NCI-H446 treated with DMSO at 0.1 percent for 48 hours (cell line): ENCODE measurements at regions not wholly inside any gene's neighbourhood (a gene's known extent, or its start where the extent isn't known, plus 50 kb on each side); places are given as distances from the start of the nearest gene placed in this dataset.
"Not testable (repeated sequence)": the region's sequence is repeated elsewhere in the genome, so short reads cannot be mapped to it uniquely, and the experiment has no call there.

Source experiments
- DNase-seq: peaks from one replicate; lab custom pipeline; 2025; lab: John Stamatoyannopoulos, UW

- DNase-seq, result no peak
Measured at GRCh38 chr21:22288885-22289499, 1290.8 kb downstream of the NCAM2 start.

GRCh38 chr21:22292144-22292543 lies 1293.9 kb downstream of the NCAM2 start:
- DNase-seq, result no peak

DNA sequence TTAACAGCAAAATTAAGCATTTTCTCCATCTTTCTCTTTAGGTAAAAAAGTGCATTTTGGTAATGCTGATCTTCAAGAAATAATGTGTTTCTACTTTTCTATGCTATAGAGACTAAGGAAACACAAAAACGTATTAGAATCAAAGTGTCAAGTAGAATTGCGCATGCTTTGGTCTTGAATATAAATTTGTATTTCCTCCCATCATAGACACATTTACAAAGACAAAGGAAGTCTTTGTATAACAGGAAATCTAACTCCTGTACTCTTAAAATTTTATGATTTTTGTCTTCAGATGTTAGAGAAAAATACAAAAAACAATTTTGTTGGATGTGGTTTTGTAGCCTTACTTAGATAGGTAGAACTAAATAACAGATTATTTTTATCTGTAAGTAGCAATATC lies 1299.4 kb downstream of the NCAM2 start:
- DNase-seq, result no peak

DNA sequence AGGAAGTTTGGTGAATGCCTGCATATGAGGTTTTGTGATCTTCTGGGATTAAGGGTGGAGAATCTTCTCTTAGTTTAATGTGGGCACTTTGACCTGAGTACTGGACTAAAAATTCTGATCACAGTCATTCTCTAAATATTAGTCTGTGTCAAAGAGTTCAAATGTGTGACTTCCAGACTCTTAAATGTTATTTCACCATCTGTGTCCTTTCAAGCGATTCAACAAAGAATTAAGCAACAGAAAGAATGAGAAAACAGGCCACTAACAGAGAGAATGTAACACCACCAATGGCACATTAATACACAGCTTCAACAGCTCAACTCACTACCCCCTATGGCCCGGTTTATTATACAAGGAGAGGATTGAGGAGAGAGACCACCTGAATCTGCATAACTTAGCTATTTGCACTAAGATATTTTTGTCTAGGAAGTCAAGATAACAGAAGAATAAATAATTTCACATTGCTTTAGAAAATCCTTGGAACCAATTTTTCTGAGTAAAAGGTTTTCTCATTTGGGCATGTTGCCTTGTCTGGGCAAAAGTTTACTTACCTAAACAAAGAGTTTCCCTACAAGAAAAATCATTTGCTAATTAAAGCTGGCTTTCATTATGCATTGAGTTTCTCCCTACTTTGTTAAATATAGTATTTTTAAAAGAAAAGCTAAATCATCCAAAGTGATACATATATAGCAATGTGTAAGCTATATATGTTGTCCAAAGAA lies 1313.7 kb downstream of the NCAM2 start:
- no peak for DNase-seq

- no peak for DNase-seq
Measured at GRCh38 chr21:22314963-22315362, 1316.8 kb downstream of the NCAM2 start.

DNA sequence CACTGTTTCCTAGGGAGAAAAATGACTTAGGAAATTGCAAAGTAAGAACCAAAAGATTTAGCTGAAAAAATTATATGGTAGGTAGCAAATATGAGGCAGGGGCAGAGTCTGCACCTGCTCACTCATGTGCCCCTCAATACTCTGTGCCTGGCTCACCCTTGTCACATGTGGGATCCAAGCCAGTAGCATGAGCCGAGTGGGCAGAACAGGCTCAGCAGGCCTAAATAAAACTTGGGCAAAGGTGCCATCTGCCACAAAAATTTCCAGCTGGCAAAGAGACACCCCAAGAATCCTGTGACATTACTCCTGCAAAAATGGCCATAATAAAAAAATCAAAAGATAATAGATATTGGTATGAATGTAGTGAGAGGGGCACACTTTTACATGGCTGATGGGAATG lies 1321.2 kb downstream of the NCAM2 start:
- no peak for DNase-seq

GRCh38 chr21:22342889-22343288 lies 1344.7 kb downstream of the NCAM2 start:
- no peak for DNase-seq

- no peak for DNase-seq
Measured at GRCh38 chr21:22343303-22343702, 1345.1 kb downstream of the NCAM2 start.

DNA sequence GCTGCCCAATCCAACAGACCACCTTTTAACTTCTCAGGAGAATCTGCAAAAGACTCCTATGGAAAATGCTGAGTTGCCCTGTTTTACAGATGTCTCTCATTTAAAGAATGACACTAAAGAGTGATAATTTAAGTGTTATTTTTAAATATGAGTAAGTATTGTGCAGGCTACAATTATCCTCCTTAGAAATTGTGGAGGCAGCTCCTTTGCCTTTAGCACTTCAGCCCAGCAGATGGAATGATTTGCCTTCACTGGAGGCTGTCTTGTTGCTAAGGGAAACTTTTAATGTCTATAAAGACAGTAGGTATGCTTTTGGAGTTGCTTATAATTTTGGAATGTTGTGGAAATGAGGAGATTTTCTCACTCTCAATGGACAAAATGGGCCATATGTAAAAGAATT lies 1345.5 kb downstream of the NCAM2 start:
- DNase-seq, result no peak

DNA sequence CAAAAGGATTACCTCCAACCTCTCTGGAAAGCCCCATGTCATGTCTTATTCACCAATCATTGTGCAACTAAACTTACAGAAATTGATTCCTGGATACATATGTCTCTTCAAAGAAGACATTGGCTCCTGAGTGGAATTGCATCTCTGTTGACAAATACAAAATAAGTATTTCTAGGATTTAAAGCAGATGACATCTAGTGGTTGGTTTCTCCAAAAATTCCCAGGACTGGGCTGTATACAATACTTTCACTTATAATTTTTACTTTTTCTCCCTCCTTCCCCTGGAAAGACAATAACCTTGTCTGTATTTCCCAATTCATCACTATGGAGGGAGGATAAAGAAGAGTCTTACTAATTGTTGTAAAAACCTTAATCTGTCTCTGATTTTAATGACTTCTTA lies 1347.4 kb downstream of the NCAM2 start:
- no peak for DNase-seq

- DNase-seq, result no peak
Measured at GRCh38 chr21:22346576-22346975, 1348.4 kb downstream of the NCAM2 start.

GRCh38 chr21:22351076-22351475 lies 1352.9 kb downstream of the NCAM2 start:
- DNase-seq, result no peak

DNA sequence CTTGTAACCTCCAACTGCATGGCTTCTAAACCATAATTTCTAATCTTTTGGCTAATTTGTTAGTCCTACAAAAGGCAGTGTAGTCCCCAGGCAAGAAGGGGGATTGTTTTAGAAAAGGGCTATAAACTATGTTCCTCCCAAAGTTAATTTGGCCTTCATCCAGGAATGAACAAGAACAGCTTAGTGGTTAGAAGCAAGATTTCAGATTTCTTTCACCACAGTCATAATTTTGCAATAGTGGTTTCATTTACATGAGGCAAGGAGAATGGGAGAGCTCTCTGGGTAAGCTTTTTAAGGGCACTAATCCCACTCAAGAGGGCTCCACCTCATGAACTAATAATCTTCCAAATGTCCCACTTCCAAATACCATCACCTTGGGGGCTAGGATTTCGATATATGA lies 1353.9 kb downstream of the NCAM2 start:
- no peak for DNase-seq

DNA sequence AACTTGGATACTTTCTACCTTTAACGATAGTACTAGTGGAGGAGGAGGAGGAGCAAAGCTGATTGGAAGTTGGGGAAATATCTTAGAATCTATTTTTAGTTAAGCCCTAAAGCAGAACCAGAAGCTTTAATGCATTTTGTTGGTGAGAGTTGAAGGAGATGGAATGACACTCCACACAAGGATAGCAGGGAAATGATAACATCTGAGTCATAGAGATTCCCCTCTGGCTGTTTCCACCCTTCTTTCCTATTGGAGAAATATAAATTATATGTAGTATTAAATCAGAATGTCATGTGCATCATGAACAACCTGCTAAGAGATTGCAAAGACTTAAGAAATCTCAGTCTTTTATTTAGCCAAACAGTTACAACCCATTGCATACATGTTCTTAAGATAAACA lies 1357.7 kb downstream of the NCAM2 start:
- no peak for DNase-seq

DNA sequence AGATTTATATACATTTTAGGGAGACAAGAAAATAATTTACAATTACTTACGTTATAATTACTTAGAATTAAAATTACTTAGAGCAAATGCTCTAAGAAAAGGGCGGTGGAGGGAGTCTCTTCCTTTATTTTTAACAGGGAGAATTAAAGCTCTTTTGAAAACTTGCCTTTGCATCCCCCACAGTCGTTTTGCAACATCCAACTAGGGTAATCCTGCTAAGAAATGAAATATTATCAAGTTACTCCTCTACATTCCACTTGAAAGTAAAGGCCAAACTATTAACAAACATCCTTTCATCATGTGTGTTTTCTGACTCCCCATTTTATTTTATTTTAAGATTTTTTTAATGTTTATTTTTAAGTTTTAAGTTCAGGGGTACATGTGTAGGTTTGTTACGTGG lies 1358.5 kb downstream of the NCAM2 start:
- no peak for DNase-seq

- DNase-seq, result not testable (repeated sequence)
Measured at GRCh38 chr21:22359599-22359998, 1361.4 kb downstream of the NCAM2 start.

GRCh38 chr21:22363504-22363903 lies 1365.3 kb downstream of the NCAM2 start:
- DNase-seq, result no peak

GRCh38 chr21:22364163-22364562 lies 1366.0 kb downstream of the NCAM2 start:
- no peak for DNase-seq

DNA sequence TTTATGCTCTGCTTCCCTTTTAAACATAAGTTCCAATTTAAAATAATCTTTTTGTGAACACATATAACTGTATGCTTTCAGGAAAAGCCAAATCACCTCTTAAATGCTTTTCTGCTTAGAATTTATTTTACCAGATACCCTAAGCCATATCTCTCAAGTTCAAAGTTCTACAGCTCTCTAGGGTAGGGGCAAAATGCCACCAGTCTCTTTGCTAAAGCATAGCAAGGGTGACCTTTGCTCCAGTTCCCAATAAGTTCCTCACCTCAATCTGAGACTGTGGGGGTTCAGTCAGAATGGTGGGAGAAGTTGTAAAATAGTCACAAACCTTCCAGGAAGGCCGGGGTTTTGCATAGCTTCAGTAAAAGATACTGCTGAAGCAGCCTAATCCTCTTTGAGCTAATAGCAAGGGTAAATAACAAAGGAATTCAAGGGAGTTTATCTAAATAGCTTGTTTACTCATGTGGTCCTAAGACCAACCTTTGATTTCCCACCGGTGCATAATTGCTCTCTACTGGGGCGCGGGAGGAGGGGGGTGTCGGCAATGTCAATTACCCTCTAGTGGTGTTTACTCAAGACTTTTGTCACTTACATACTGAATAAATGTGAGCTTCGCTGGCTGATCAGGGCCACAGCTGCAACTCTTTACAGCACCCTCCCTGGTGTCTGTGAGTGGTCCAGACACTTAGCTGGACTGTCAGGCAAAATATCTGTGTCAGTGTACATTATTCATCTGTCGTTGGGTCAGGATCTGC lies 1376.2 kb downstream of the NCAM2 start:
- DNase-seq, result no peak

DNA sequence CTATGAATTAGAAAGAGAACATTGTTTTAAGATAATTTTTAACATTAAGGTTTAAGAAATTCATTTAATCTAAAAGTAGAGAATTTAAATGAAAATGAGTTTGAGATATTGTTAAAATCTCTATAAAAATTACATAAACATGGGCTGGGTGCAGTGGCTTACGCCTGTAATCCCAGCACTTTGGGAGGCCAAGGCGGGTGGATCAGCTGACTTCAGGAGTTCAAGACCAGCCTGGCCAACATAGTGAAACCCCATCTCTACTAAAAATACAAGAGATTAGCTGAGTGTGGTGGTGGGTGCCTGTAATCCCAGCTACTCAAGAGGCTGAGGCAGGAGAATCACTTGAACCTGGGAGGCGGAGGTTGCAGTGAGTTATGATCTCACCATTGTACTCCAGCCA lies 1379.6 kb downstream of the NCAM2 start:
- not testable (repeated sequence) for DNase-seq

GRCh38 chr21:22393324-22393723 lies 1395.1 kb downstream of the NCAM2 start:
- DNase-seq, result no peak

DNA sequence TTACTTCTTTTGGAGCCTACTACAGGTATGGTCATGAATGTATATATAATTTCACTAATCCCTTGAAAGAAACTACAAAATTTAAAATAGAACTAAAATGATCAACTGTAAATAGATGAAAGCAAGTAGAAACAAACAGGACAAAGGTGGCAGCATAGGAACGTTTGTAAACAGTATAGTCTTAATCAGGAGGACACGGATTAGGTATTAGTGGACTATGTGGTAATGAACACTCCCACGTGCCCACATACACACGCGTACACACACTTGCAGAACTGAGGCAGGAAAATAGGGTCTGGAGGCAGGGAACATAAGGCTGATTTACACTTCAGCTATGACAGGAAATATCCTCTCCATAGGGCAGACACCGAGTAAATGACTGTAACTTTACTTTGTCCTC lies 1397.8 kb downstream of the NCAM2 start:
- no peak for DNase-seq
